VCaP (cell line): ENCODE measurements at regions not wholly inside any gene's neighbourhood (a gene's known extent, or its start where the extent isn't known, plus 50 kb on each side); places are given as distances from the start of the nearest gene placed in this dataset.

Experiments
- H3K27ac ChIP-seq: fragments of 450-650 bp; 2 replicates; pipeline ENCODE4 v1.5.1; 2017
- CTCF ChIP-seq: fragments of 450-650 bp; conservative IDR thresholded peaks from 2 replicates; pipeline ENCODE4 v1.5.1; 2017; ENCODE audit warnings: mild to moderate bottlenecking, moderate library complexity

- TF ChIP-seq CTCF, result no peak
- H3K27ac ChIP-seq, result no peak overlapping the region
Observed at GRCh38 chr15:31247404-31247803, 79.2 kb upstream of the KLF13 start.

GRCh38 chr15:31248263-31248662 lies 78.4 kb upstream of the KLF13 start:
- TF ChIP-seq CTCF, result no peak
- no peak overlapping the region for H3K27ac ChIP-seq

GRCh38 chr15:31248951-31249350 lies 77.7 kb upstream of the KLF13 start:
- no peak overlapping the region for H3K27ac ChIP-seq
- no peak for TF ChIP-seq CTCF

- no peak overlapping the region for H3K27ac ChIP-seq
- no peak for TF ChIP-seq CTCF
Observed at GRCh38 chr15:31250033-31250432, 76.6 kb upstream of the KLF13 start.

- H3K27ac ChIP-seq, result no peak overlapping the region
- no peak for TF ChIP-seq CTCF
Observed at GRCh38 chr15:31251165-31251564, 75.5 kb upstream of the KLF13 start.

- no peak overlapping the region for H3K27ac ChIP-seq
- no peak for TF ChIP-seq CTCF
Observed at GRCh38 chr15:31252171-31252785, 74.4 kb upstream of the KLF13 start.

GRCh38 chr15:31254431-31255175 lies 72.0 kb upstream of the KLF13 start:
- peak overlapping the region; percentile 81 for H3K27ac ChIP-seq
- no peak; the same call in 1 of the 2 replicates for TF ChIP-seq CTCF
